Left ventricle myocardium superior (tissue), 1 donor: ENCODE measurements at regions not wholly inside any gene's neighbourhood (a gene's known extent, or its start where the extent isn't known, plus 50 kb on each side); places are given as distances from the start of the nearest gene placed in this dataset.
"Not testable (repeated sequence)": the region's sequence is repeated elsewhere in the genome, so short reads cannot be mapped to it uniquely, and the experiment has no call there.

Experiments used
- ATAC-seq: fragments of 200-7000 bp; cut with Tn5 transposase; one replicate; pipeline ENCODE4 v1.9.1; 2020; ENCODE audit warnings: mild to moderate bottlenecking, moderate library complexity
- DNase-seq: peaks from one replicate; pipeline ENCODE4 v3.0.0-alpha.2; 2020
- intact Hi-C: fragments of 100-400 bp; cut with micrococcal nuclease; formaldehyde crosslinking; loops from one replicate; pipeline ENCODE4 v1.11.0; 2022
- donor health status: DM: no; HTN: yes; CAD: no; lungs with severe emphysema.

- ATAC-seq, result no peak
- peak; percentile 14 for DNase-seq
- intact Hi-C loops, result no loop called here
Measured at GRCh38 chr12:34298176-34298970, 276.1 kb downstream of the ALG10 start.

GRCh38 chr12:34298971-34299801 lies 276.9 kb downstream of the ALG10 start:
- peak; percentile 12 for DNase-seq
- intact Hi-C loops, result no loop called here
- ATAC-seq, result no peak

- intact Hi-C loops, result no loop called here
- DNase-seq, result peak; percentile 6
- ATAC-seq, result no peak
Measured at GRCh38 chr12:34299802-34300193, 277.5 kb downstream of the ALG10 start.

- no peak for ATAC-seq
- DNase-seq, result peak; percentile 18
- intact Hi-C loops, result no loop called here
Measured at GRCh38 chr12:34300376-34301250, 278.3 kb downstream of the ALG10 start.

- no peak for ATAC-seq
- DNase-seq, result no peak
- intact Hi-C loops, result no loop called here
Measured at GRCh38 chr12:34301251-34302130, 279.2 kb downstream of the ALG10 start.

GRCh38 chr12:34302131-34302885 lies 280.0 kb downstream of the ALG10 start:
- peak; percentile 16 for DNase-seq
- intact Hi-C loops, result no loop called here

GRCh38 chr12:34303091-34303870 lies 281.0 kb downstream of the ALG10 start:
- peak; percentile 7 for DNase-seq
- intact Hi-C loops, result no loop called here
- no peak for ATAC-seq

More at GRCh38 chr12:34302131-34302885, 280.0 kb downstream of the ALG10 start:
- ATAC-seq, result no peak

GRCh38 chr12:34304001-34304400 lies 281.7 kb downstream of the ALG10 start:
- intact Hi-C loops, result no loop called here
- no peak for DNase-seq

GRCh38 chr12:34304546-34304945 lies 282.2 kb downstream of the ALG10 start:
- intact Hi-C loops, result no loop called here
- no peak for DNase-seq
- ATAC-seq, result no peak

More at GRCh38 chr12:34304001-34304400, 281.7 kb downstream of the ALG10 start:
- ATAC-seq, result no peak

- ATAC-seq (no peak), DNase-seq (no peak)
Measured at GRCh38 chr12:34305176-34305575, 282.9 kb downstream of the ALG10 start.

GRCh38 chr12:34306133-34306830 lies 284.0 kb downstream of the ALG10 start:
- ATAC-seq, result no peak
- intact Hi-C loops, result no loop called here
- DNase-seq, result no peak

More at GRCh38 chr12:34305176-34305575, 282.9 kb downstream of the ALG10 start:
- intact Hi-C loops, result no loop called here

GRCh38 chr12:34309806-34310804 lies 287.8 kb downstream of the ALG10 start:
- DNase-seq, ATAC-seq, intact Hi-C loops: not testable (repeated sequence)

- DNase-seq (no peak), ATAC-seq (no peak)
- intact Hi-C loops, result no loop called here
Measured at GRCh38 chr12:34311337-34311736, 289.0 kb downstream of the ALG10 start.

GRCh38 chr12:34327671-34328070 lies 305.4 kb downstream of the ALG10 start:
- intact Hi-C loops, result no loop called here
- no peak for ATAC-seq
- no peak for DNase-seq

- intact Hi-C loops, result no loop called here
- ATAC-seq (no peak), DNase-seq (no peak)
Measured at GRCh38 chr12:34333337-34333736, 311.0 kb downstream of the ALG10 start.
